ENCODE measurements at regions not wholly inside any gene's neighbourhood (a gene's known extent, or its start where the extent isn't known, plus 50 kb on each side); places are given as distances from the start of the nearest gene placed in this dataset.

GRCh38 chr6:4322846-4323309 lies 187.5 kb upstream of the ECI2 start (continued):
- TF ChIP-seq ZNF592 (IDR thresholded peaks at IDR 0.05) (no peak), TAF1 (IDR thresholded peaks at IDR 0.05; ENCODE audit: control insufficient read depth, extremely low read depth, insufficient read depth, low read length, severe bottlenecking) (no peak), CHCHD3 (CRISPR knock-in tag; IDR thresholded peaks at IDR 0.05) (no peak), TAF15 (IDR thresholded peaks at IDR 0.05; ENCODE audit: low read depth, low read length) (no peak), BCL6 (CRISPR knock-in tag; IDR thresholded peaks at IDR 0.05) (no peak; the same call in 1 of the 2 replicates), MLLT1 (IDR thresholded peaks at IDR 0.05) (no peak), ZNF395 (CRISPR knock-in tag; IDR thresholded peaks at IDR 0.05) (peak; percentile 50; the same call in 1 of the 2 replicates), SP2 (IDR thresholded peaks at IDR 0.05; ENCODE audit: extremely low read depth, low read depth, low read length, poor library complexity, severe bottlenecking) (no peak), E4F1 (CRISPR knock-in tag; IDR thresholded peaks at IDR 0.05; ENCODE audit: borderline replicate concordance) (no peak), PHTF2 (CRISPR knock-in tag; IDR thresholded peaks at IDR 0.05) (no peak), POLR3A (IDR thresholded peaks at IDR 0.05; ENCODE audit: borderline replicate concordance, extremely low read depth, insufficient read depth, insufficient read length) (no peak), NR2C2 (CRISPR knock-in tag; IDR thresholded peaks at IDR 0.05) (no peak), NR2C2 (tag; IDR thresholded peaks at IDR 0.05) (peak; percentile 57; the same call in 1 of the 2 replicates), SMC3 (conservative IDR thresholded peaks at IDR 0.05; ENCODE audit: insufficient read depth, low read depth, low read length) (no peak), ARID3A (IDR thresholded peaks at IDR 0.05; ENCODE audit: borderline replicate concordance, low read depth, low read length) (no peak), CHD4 (IDR thresholded peaks at IDR 0.05; ENCODE audit: insufficient read depth, insufficient replicate concordance, low read depth, low read length, poor library complexity, severe bottlenecking) (no peak)

All from K562 (cell line).